CD4-positive, alpha-beta T cell treated with Interleukin-1 beta for 1 hour (primary cell): ENCODE measurements at regions not wholly inside any gene's neighbourhood (a gene's known extent, or its start where the extent isn't known, plus 50 kb on each side); places are given as distances from the start of the nearest gene placed in this dataset.
"Not testable (repeated sequence)": the region's sequence is repeated elsewhere in the genome, so short reads cannot be mapped to it uniquely, and the experiment has no call there.

ENCODE experiments used
- DNase-seq, 2 donors: peaks; one replicate each; pipeline ENCODE4 v3.0.0-alpha.2; 2020 to 2022

GRCh38 chr1:213602796-213603486 lies 384.8 kb upstream of the PROX1 start:
- DNase-seq: no peak

GRCh38 chr1:213604477-213604876 lies 383.3 kb upstream of the PROX1 start:
- no peak for DNase-seq

- DNase-seq: no peak
Measured at GRCh38 chr1:213605732-213606131, 382.0 kb upstream of the PROX1 start.

DNA sequence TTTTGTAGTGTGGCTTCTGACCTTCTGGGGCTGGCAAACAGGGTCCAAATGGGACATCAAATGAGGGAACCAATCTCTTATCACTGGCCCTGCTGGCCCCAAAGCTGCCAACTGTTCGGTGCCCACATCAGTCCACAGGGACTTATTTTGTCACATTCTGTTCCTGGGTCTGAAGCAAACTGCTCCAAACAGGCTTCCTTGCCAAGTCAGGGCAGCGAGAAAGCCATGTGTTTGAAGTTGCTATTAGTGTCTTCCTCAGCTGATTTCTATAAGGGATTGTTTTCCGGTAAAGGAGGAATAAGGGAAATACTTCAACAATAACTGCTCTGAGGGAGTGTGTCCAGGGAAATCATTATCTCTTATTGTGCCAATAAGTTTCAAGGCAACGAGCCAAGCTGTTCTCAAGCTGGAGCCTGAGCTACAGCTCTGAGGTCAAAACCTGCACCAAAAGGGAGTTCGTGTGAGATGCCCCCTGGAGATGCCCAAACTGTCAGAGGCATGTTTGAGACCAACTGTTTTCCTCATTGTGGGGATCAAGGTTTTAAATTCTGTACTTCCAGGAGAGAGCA lies 381.4 kb upstream of the PROX1 start:
- no peak for DNase-seq

DNA sequence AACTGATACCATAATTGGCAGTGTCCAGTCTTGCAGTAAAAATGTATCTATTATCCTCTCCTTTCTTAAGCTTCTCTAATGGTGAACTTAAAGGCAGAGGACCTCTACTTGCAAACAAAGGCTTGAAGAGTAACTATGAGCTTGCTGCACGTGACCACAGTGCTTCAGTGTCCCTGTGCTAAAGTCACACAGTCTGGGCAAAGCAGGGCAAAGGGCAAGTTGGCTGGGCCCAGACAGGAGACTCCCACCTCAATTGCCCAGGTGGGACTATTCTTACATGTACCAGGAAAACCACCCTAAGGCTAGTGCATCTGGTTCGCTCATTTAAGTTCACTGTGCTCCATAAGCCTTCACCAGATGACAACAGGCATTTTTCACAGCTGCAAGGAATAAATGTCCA lies 374.2 kb upstream of the PROX1 start:
- no peak for DNase-seq

- DNase-seq: no peak
Measured at GRCh38 chr1:213615226-213615916, 372.4 kb upstream of the PROX1 start.

DNA sequence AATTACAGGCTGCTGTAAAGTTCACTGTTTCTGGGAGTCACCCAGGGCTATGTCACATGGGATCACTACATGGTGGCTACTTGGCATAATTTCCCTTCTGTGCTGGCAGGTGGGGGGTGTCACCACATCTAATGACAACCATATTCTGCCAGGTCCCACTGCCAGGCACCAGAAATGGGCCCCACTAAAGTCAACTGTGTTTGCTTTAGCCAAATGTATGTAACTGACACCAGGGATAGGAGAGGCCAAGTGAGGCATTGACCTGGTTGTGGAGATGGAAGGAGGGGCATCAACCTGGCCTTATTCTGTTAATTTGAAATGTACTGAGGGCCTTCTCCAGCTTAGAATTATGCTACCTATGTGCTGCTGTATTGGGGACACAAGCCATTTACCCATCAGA lies 370.6 kb upstream of the PROX1 start:
- no peak for DNase-seq

- no peak for DNase-seq
Measured at GRCh38 chr1:213618094-213618493, 369.7 kb upstream of the PROX1 start.

- no peak for DNase-seq
Measured at GRCh38 chr1:213619026-213619425, 368.7 kb upstream of the PROX1 start.

DNA sequence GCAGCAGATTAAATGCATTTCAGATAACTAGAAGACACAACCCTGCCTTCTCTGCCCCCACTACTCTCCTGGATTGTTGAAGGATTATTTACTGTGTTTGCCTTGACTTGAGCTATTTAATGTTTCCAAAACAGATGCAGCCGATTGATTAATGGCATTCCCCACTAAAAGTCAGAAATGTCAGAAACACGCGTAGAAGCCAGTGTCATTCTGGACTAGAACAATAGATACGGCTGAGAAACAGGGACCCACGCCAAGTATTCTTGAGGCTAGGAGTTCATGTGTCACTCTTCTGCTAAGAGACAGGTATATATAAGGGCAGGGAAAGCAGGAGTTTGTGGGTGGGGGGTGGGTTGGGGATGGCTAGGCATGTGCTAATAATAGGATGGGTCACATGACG lies 366.7 kb upstream of the PROX1 start:
- no peak for DNase-seq

GRCh38 chr1:213622365-213623063 lies 365.3 kb upstream of the PROX1 start:
- no peak for DNase-seq

DNA sequence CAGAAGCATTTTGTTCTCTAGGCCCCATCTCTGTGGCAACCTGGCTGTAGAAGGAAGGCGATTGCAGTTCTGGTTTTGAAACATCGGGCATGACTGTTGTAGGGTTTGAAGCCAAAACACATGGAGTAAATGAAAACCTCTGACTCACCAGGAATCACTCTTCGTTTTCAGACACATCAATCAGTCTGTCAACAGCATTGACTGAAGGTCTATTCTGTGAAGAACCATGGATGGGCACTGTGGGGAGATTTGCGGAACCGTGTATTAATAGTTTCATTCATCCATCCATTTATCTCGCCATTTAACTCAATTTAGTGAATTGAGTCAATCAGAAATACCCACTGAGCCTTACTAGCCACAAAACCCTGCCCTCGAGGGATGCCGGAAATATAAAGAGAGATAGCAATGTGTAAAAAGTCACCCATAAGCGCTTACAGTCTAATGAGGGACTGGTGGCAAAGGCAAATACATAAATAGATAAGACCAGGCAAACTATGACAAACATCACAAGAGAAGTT lies 364.6 kb upstream of the PROX1 start:
- no peak for DNase-seq

DNA sequence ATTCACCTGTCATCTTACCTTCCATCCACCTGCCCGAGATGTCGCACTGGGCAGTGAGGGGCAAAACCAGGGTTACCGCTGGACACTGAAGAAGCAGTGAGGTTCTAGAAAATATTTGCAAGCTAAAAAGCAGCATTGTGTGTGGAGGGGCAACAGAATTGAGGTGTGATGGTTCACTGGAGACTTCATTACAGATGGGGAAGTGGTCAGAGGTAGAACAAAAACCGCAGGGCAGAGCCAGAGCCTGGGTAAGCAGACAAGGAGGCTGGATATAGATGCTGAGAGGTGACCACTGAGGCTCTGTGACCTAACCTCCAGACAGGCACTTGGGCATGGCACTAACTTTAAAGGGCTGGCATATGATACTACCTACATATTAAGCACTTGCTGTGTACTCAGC lies 363.9 kb upstream of the PROX1 start:
- DNase-seq: no peak

DNA sequence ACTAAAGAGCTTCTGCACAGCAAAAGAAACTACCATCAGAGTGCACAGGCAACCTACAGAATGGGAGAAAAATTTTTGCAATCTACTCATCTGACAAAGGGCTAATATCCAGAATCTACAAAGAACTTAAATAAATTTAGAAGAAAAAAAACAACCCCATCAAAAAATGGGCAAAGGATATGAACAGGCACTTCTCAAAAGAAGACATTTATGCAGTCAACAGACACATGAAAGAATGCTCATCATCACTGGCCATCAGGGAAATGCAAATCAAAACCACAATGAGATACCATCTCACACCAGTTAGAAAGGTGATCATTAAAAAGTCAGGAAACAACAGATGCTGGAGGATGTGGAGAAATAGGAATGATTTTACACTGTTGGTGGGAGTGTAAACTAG lies 351.0 kb upstream of the PROX1 start:
- not testable (repeated sequence) for DNase-seq

DNA sequence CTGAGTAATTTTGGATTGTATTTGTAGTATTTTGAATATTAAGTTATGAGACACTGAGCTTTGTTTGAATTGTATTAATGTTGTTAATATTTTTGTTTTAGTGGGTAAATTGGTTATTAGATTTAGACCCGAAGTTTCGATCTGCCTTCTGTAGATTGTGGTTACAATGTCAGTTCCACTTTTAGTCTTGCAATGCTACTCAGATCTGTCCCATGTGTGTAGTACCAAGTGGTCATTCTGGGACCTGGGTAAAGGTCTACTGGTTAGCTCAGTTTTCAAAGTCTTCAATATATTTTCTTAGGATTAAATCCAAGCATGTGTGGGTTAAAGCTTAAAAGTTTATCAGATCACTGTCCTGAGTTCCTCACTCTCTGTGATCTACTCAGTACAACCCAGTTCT lies 346.5 kb upstream of the PROX1 start:
- DNase-seq: no peak

DNA sequence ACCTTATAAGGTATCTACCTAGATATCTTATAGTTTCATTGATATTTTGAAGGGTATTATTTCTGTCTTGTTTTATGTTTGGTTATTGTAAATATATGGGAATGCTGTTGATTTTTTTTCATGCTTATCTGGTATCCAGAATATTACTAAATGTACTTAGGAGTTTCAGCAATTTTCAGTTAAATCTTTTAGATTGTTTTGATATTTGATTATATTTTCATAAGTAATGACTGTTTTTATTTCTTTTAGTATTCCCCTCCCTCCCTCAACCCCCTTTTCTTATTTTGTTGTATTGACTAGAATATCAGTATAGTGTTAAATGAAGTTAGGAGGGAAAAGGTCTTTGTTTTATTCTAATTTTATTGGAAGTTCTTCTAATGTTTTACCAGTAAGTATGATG lies 344.4 kb upstream of the PROX1 start:
- no peak for DNase-seq

- no peak for DNase-seq
Measured at GRCh38 chr1:213647864-213648650, 339.7 kb upstream of the PROX1 start.

DNA sequence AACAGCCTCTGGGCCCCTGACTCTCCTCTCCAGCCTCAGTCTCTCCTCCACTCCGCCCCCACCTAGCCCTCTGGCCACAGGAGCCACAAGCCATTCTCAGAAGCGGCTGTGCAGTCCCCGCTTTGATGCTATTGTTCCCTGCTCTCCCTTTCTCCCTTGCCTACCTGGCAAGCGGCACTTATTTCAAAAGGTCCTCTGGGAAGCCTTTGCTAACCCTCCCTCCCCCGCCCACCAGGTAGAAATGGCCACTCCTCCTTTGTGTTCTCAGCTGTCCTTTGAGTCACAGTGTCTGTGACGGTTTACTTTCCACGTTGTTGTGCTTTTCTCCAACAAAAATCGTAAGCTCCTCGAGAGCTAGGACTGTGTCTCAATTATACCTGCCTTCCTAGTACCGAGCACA lies 338.4 kb upstream of the PROX1 start:
- DNase-seq: no peak

GRCh38 chr1:213650603-213651002 lies 337.2 kb upstream of the PROX1 start:
- DNase-seq: no peak

GRCh38 chr1:213651077-213651476 lies 336.7 kb upstream of the PROX1 start:
- DNase-seq: no peak

- no peak for DNase-seq
Measured at GRCh38 chr1:213652109-213652508, 335.7 kb upstream of the PROX1 start.

DNA sequence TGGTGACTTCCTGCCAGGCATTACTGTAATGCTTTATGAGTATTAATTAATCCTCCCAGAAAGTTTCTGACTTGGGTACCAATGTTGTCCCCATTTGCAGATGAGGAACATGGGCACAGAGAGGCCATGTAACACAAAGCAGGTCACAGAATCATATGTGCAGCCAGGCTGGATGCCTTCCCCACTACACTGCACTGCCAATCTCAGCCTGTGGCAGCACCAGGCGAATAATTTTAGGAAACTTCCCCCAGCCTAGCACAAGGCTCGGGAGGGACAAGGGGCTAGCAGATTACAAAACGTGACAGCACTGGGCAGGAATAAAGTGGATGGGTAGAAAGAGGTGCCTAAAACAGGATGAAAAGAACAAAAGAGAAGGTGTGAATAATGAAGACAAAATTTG lies 331.7 kb upstream of the PROX1 start:
- no peak for DNase-seq

- no peak for DNase-seq
Measured at GRCh38 chr1:213656503-213656902, 331.3 kb upstream of the PROX1 start.
